HG02610 (cell line): ENCODE measurements at regions not wholly inside any gene's neighbourhood (a gene's known extent, or its start where the extent isn't known, plus 50 kb on each side); places are given as distances from the start of the nearest gene placed in this dataset.
"Not testable (repeated sequence)": the region's sequence is repeated elsewhere in the genome, so short reads cannot be mapped to it uniquely, and the experiment has no call there.

Experiments used
- ATAC-seq: cut with Tn5 transposase; IDR thresholded peaks from one replicate; pipeline ENCODE4 v1.9.1; 2021; ENCODE audit warnings: mild to moderate bottlenecking, moderate library complexity; ENCODE audit not compliant: unreplicated experiment

- ATAC-seq = no peak
These were observed 464.2 kb downstream of the MED13L start for GRCh38 chr12:115813256-115813655.

GRCh38 chr12:115811929-115812328 lies 465.6 kb downstream of the MED13L start:
- no peak for ATAC-seq

- no peak for ATAC-seq
These were observed 466.4 kb downstream of the MED13L start for GRCh38 chr12:115811045-115811444.

- ATAC-seq = no peak
These were observed 467.2 kb downstream of the MED13L start for GRCh38 chr12:115810122-115810901.

GRCh38 chr12:115806000-115806399 lies 471.5 kb downstream of the MED13L start:
- ATAC-seq = no peak

GRCh38 chr12:115802767-115803166 lies 474.7 kb downstream of the MED13L start:
- no peak for ATAC-seq

GRCh38 chr12:115801871-115802270 lies 475.6 kb downstream of the MED13L start:
- ATAC-seq = no peak

GRCh38 chr12:115799610-115800009 lies 477.9 kb downstream of the MED13L start:
- no peak for ATAC-seq

GRCh38 chr12:115798309-115798917 lies 479.1 kb downstream of the MED13L start:
- no peak for ATAC-seq

- ATAC-seq = no peak
These were observed 482.8 kb downstream of the MED13L start for GRCh38 chr12:115794659-115795081.

- no peak for ATAC-seq
These were observed 486.2 kb downstream of the MED13L start for GRCh38 chr12:115791331-115791730.

- no peak for ATAC-seq
These were observed 487.0 kb downstream of the MED13L start for GRCh38 chr12:115790526-115790925.

- ATAC-seq = not testable (repeated sequence)
These were observed 491.0 kb downstream of the MED13L start for GRCh38 chr12:115786490-115786889.

- no peak for ATAC-seq
These were observed 491.9 kb downstream of the MED13L start for GRCh38 chr12:115785548-115785947.

- no peak for ATAC-seq
These were observed 501.1 kb downstream of the MED13L start for GRCh38 chr12:115776399-115776798.

- no peak for ATAC-seq
These were observed 503.2 kb downstream of the MED13L start for GRCh38 chr12:115774148-115774895.

- ATAC-seq = no peak
These were observed 505.9 kb downstream of the MED13L start for GRCh38 chr12:115771601-115772000.

GRCh38 chr12:115771065-115771464 lies 506.4 kb downstream of the MED13L start:
- no peak for ATAC-seq

GRCh38 chr12:115770643-115771042 lies 506.9 kb downstream of the MED13L start:
- ATAC-seq = no peak

GRCh38 chr12:115767916-115768315 lies 509.6 kb downstream of the MED13L start:
- ATAC-seq = no peak

GRCh38 chr12:115763982-115764621 lies 513.4 kb downstream of the MED13L start:
- ATAC-seq = no peak
